NCI-H2196 treated with DMSO at 0.1 percent for 48 hours (cell line): ENCODE measurements at regions not wholly inside any gene's neighbourhood (a gene's known extent, or its start where the extent isn't known, plus 50 kb on each side); places are given as distances from the start of the nearest gene placed in this dataset.
"Not testable (repeated sequence)": the region's sequence is repeated elsewhere in the genome, so short reads cannot be mapped to it uniquely, and the experiment has no call there.

ENCODE experiments used
- DNase-seq: peaks from one replicate; lab custom pipeline; 2025; ENCODE audit not compliant: unreplicated experiment; lab: John Stamatoyannopoulos, UW

GRCh38 chr1:118464460-118464859 lies 279.4 kb upstream of the SPAG17 start:
- not testable (repeated sequence) for DNase-seq

- no peak for DNase-seq
Measured at GRCh38 chr1:118461154-118461553, 276.1 kb upstream of the SPAG17 start.

- DNase-seq = no peak
Measured at GRCh38 chr1:118459871-118460270, 274.8 kb upstream of the SPAG17 start.

- not testable (repeated sequence) for DNase-seq
Measured at GRCh38 chr1:118453856-118454255, 268.8 kb upstream of the SPAG17 start.

GRCh38 chr1:118445156-118445555 lies 260.1 kb upstream of the SPAG17 start:
- no peak for DNase-seq

- no peak for DNase-seq
Measured at GRCh38 chr1:118442214-118442613, 257.2 kb upstream of the SPAG17 start.

- DNase-seq = no peak
Measured at GRCh38 chr1:118437664-118438063, 252.6 kb upstream of the SPAG17 start.

GRCh38 chr1:118429856-118430255 lies 244.8 kb upstream of the SPAG17 start:
- DNase-seq = no peak

GRCh38 chr1:118421868-118422350 lies 236.9 kb upstream of the SPAG17 start:
- no peak for DNase-seq

GRCh38 chr1:118404024-118404423 lies 219.0 kb upstream of the SPAG17 start:
- DNase-seq = no peak

- no peak for DNase-seq
Measured at GRCh38 chr1:118397496-118397859, 212.4 kb upstream of the SPAG17 start.

- DNase-seq = no peak
Measured at GRCh38 chr1:118396829-118397495, 211.9 kb upstream of the SPAG17 start.

GRCh38 chr1:118396279-118396678 lies 211.3 kb upstream of the SPAG17 start:
- no peak for DNase-seq

GRCh38 chr1:118395430-118395991 lies 210.5 kb upstream of the SPAG17 start:
- no peak for DNase-seq

- no peak for DNase-seq
Measured at GRCh38 chr1:118390955-118391354, 205.9 kb upstream of the SPAG17 start.

GRCh38 chr1:118388301-118388959 lies 203.4 kb upstream of the SPAG17 start:
- DNase-seq = no peak

GRCh38 chr1:118381197-118381869 lies 196.3 kb upstream of the SPAG17 start:
- no peak for DNase-seq

GRCh38 chr1:118377183-118377582 lies 192.2 kb upstream of the SPAG17 start:
- DNase-seq = not testable (repeated sequence)

- no peak for DNase-seq
Measured at GRCh38 chr1:118371612-118372011, 186.6 kb upstream of the SPAG17 start.

- DNase-seq = no peak
Measured at GRCh38 chr1:118370861-118371260, 185.8 kb upstream of the SPAG17 start.

- DNase-seq = no peak
Measured at GRCh38 chr1:118366286-118366685, 181.3 kb upstream of the SPAG17 start.

GRCh38 chr1:118364882-118365281 lies 179.9 kb upstream of the SPAG17 start:
- DNase-seq = no peak
